ENCODE measurements at regions not wholly inside any gene's neighbourhood (a gene's known extent, or its start where the extent isn't known, plus 50 kb on each side); places are given as distances from the start of the nearest gene placed in this dataset.
"Not testable (repeated sequence)": the region's sequence is repeated elsewhere in the genome, so short reads cannot be mapped to it uniquely, and the experiment has no call there.

DNA sequence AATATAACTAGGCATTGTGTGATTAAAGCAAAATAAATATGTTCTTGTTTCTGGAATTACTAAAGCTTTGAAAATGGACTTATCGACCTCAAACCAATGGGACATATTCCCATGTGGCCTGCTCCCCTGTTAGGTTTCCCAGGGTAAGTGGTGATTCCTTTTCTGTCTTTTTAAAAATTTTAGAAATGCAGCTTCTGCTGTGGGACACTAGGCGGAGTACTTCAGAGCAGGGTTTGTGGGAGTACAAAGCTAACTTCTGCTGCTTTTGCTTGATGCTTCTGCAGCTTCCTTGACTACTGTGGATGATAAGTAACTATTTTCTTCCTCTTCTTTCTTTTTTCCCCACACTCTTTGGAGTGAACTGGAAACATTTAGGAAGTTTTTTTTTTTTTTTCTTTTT is 2632.4 kb upstream of the DEFB115 start:
- not testable (repeated sequence) for H3K27ac ChIP-seq (ENCODE audit: insufficient read depth, low read length); H3K27me3 ChIP-seq (ENCODE audit: control insufficient read depth, insufficient read depth, low read length); H4K20me1 ChIP-seq (ENCODE audit: control insufficient read depth, extremely low read depth, insufficient read depth, low read length); DNase-seq (ENCODE audit: low read depth in 2 of 2); H3K4me2 ChIP-seq (ENCODE audit: extremely low read depth, insufficient read depth, low read length); H3K36me3 ChIP-seq (ENCODE audit: control insufficient read depth, insufficient read depth, low read length); H3K79me2 ChIP-seq (ENCODE audit: control insufficient read depth, insufficient read depth, low read length); H3K4me3 ChIP-seq (replicated peaks in 1 of 4; ENCODE audit: control extremely low read depth in 1 of 4, insufficient read depth in 1 of 4, low read depth in 3 of 4, low read length in 4 of 4); H3K4me1 ChIP-seq (ENCODE audit: control insufficient read depth, extremely low read depth, insufficient read depth, low read length); H2AFZ ChIP-seq (ENCODE audit: low read length); H3K9me3 ChIP-seq (ENCODE audit: control insufficient read depth, insufficient read depth, low read depth, low read length); H3K9ac ChIP-seq (ENCODE audit: insufficient read depth, low read length)
- TF ChIP-seq, protein P1, sequence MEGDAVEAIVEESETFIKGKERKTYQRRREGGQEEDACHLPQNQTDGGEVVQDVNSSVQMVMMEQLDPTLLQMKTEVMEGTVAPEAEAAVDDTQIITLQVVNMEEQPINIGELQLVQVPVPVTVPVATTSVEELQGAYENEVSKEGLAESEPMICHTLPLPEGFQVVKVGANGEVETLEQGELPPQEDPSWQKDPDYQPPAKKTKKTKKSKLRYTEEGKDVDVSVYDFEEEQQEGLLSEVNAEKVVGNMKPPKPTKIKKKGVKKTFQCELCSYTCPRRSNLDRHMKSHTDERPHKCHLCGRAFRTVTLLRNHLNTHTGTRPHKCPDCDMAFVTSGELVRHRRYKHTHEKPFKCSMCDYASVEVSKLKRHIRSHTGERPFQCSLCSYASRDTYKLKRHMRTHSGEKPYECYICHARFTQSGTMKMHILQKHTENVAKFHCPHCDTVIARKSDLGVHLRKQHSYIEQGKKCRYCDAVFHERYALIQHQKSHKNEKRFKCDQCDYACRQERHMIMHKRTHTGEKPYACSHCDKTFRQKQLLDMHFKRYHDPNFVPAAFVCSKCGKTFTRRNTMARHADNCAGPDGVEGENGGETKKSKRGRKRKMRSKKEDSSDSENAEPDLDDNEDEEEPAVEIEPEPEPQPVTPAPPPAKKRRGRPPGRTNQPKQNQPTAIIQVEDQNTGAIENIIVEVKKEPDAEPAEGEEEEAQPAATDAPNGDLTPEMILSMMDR (conservative IDR thresholded peaks at IDR 0.05 in 1 of 2, IDR thresholded peaks at IDR 0.05 in 1 of 2; ENCODE audit: low read depth in 1 of 2, low read length in 2 of 2) = peak in 1 of 2 donors; percentile 3

DNA sequence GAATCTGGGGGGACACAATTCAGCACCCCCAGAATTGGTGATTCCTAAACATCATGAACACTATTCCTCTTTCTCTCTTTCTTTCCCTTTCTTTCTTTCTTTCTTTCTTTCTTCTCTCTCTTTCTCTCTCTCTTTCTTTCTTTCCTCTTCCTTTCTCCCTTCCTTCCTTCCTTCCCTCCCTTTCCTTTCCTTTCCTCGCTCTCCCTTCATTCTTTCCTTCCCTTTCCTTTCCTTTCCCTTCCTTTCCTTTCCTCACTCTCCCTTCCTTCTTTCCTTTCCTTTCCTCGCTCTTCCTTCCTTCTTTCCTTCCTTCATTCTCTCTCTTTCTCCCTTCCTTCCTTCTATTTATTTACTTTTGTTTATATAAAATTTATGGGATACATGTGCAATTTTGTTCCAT is 2616.6 kb upstream of the DEFB115 start:
- not testable (repeated sequence) for H4K20me1 ChIP-seq (ENCODE audit: control insufficient read depth, extremely low read depth, insufficient read depth, low read length); H2AFZ ChIP-seq (ENCODE audit: low read length); DNase-seq (ENCODE audit: low read depth in 2 of 2); H3K36me3 ChIP-seq (ENCODE audit: control insufficient read depth, insufficient read depth, low read length); H3K4me3 ChIP-seq (replicated peaks in 1 of 4; ENCODE audit: control extremely low read depth in 1 of 4, insufficient read depth in 1 of 4, low read depth in 3 of 4, low read length in 4 of 4); H3K4me2 ChIP-seq (ENCODE audit: extremely low read depth, insufficient read depth, low read length); H3K27ac ChIP-seq (ENCODE audit: insufficient read depth, low read length); H3K9ac ChIP-seq (ENCODE audit: insufficient read depth, low read length); H3K9me3 ChIP-seq (ENCODE audit: control insufficient read depth, insufficient read depth, low read depth, low read length); H3K4me1 ChIP-seq (ENCODE audit: control insufficient read depth, extremely low read depth, insufficient read depth, low read length); H3K27me3 ChIP-seq (ENCODE audit: control insufficient read depth, insufficient read depth, low read length); H3K79me2 ChIP-seq (ENCODE audit: control insufficient read depth, insufficient read depth, low read length)
